HEK293 (cell line): ENCODE measurements at regions not wholly inside any gene's neighbourhood (a gene's known extent, or its start where the extent isn't known, plus 50 kb on each side); places are given as distances from the start of the nearest gene placed in this dataset.

Source experiments
- RBAK ChIP-seq: fragments of 450-650 bp; formaldehyde crosslinking; IDR thresholded peaks from 2 replicates; pipeline ENCODE4 v1.5.1; 2016; ENCODE audit warnings: missing biosample characterization, missing genetic modification characterization
- ZNF214 ChIP-seq: fragments of 450-650 bp; formaldehyde crosslinking; IDR thresholded peaks from 2 replicates; pipeline ENCODE4 v1.5.1; 2017; ENCODE audit warnings: missing biosample characterization, mild to moderate bottlenecking, missing genetic modification characterization, borderline replicate concordance
- ZNF423 ChIP-seq: fragments of 450-650 bp; formaldehyde crosslinking; IDR thresholded peaks from 2 replicates; pipeline ENCODE4 v1.5.1; 2016; ENCODE audit warnings: missing biosample characterization, missing genetic modification characterization
- ZNF501 ChIP-seq: fragments of 450-650 bp; formaldehyde crosslinking; IDR thresholded peaks from 2 replicates; pipeline ENCODE4 v1.5.1; 2016; ENCODE audit warnings: missing biosample characterization, missing genetic modification characterization
- ZNF521 ChIP-seq: fragments of 450-650 bp; formaldehyde crosslinking; IDR thresholded peaks from 2 replicates; pipeline ENCODE4 v1.5.1; 2017; ENCODE audit warnings: missing biosample characterization, mild to moderate bottlenecking, missing genetic modification characterization
- ZNF571 ChIP-seq: fragments of 450-650 bp; formaldehyde crosslinking; IDR thresholded peaks from 2 replicates; pipeline ENCODE4 v1.5.0; 2017; ENCODE audit warnings: missing biosample characterization, missing genetic modification characterization
- ZNF629 ChIP-seq: fragments of 450-650 bp; formaldehyde crosslinking; IDR thresholded peaks from 2 replicates; pipeline ENCODE4 v1.5.1; 2017; ENCODE audit warnings: missing biosample characterization, missing genetic modification characterization
- TF ChIP-seq, protein P1 (sequence below): fragments of 450-650 bp; formaldehyde crosslinking; IDR thresholded peaks from 2 replicates; pipeline ENCODE4 v1.5.1; 2016; ENCODE audit warnings: missing biosample characterization, missing genetic modification characterization
- TF ChIP-seq, protein P2 (sequence below): fragments of 450-650 bp; formaldehyde crosslinking; IDR thresholded peaks from 2 replicates; pipeline ENCODE4 v1.5.1; 2017; ENCODE audit warnings: missing biosample characterization, missing genetic modification characterization
- TF ChIP-seq, protein P3 (sequence below): fragments of 450-650 bp; formaldehyde crosslinking; IDR thresholded peaks from 2 replicates; pipeline ENCODE4 v1.5.1; 2016; ENCODE audit warnings: missing biosample characterization, missing genetic modification characterization

DNA sequence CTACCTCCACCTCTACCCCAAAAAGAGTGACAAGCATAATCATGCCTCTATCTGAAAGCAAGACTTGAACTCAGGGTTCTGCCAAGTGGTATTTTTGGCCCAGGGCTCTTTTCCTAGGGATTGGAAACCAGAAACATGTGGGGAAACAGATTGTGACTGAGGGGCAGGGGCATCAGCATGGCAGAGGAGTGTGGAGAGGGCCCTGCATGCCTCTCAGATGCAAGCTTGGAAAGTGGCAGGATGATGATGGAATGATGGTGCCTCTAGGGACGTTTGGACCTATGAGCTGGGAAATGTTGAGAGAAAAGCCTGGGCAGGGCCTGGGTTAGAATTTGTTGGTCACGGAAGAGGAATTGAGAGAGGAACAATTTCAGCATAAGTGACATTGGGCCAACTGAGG is 78.4 kb upstream of the LEP start:
- TF ChIP-seq, protein P1, sequence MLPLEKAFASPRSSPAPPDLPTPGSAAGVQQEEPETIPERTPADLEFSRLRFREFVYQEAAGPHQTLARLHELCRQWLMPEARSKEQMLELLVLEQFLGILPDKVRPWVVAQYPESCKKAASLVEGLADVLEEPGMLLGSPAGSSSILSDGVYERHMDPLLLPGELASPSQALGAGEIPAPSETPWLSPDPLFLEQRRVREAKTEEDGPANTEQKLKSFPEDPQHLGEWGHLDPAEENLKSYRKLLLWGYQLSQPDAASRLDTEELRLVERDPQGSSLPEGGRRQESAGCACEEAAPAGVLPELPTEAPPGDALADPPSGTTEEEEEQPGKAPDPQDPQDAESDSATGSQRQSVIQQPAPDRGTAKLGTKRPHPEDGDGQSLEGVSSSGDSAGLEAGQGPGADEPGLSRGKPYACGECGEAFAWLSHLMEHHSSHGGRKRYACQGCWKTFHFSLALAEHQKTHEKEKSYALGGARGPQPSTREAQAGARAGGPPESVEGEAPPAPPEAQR (tag by site-specific recombination), result no peak
- TF ChIP-seq ZNF501 (no peak), ZNF423 (no peak), ZNF571 (tag by site-specific recombination) (no peak), ZNF629 (tag by site-specific recombination) (no peak), ZNF214 (tag by site-specific recombination) (no peak), ZNF521 (tag by site-specific recombination) (no peak), RBAK (tag by site-specific recombination) (no peak)
- TF ChIP-seq, protein P2, sequence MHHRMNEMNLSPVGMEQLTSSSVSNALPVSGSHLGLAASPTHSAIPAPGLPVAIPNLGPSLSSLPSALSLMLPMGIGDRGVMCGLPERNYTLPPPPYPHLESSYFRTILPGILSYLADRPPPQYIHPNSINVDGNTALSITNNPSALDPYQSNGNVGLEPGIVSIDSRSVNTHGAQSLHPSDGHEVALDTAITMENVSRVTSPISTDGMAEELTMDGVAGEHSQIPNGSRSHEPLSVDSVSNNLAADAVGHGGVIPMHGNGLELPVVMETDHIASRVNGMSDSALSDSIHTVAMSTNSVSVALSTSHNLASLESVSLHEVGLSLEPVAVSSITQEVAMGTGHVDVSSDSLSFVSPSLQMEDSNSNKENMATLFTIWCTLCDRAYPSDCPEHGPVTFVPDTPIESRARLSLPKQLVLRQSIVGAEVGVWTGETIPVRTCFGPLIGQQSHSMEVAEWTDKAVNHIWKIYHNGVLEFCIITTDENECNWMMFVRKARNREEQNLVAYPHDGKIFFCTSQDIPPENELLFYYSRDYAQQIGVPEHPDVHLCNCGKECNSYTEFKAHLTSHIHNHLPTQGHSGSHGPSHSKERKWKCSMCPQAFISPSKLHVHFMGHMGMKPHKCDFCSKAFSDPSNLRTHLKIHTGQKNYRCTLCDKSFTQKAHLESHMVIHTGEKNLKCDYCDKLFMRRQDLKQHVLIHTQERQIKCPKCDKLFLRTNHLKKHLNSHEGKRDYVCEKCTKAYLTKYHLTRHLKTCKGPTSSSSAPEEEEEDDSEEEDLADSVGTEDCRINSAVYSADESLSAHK, result no peak
- TF ChIP-seq, protein P3, sequence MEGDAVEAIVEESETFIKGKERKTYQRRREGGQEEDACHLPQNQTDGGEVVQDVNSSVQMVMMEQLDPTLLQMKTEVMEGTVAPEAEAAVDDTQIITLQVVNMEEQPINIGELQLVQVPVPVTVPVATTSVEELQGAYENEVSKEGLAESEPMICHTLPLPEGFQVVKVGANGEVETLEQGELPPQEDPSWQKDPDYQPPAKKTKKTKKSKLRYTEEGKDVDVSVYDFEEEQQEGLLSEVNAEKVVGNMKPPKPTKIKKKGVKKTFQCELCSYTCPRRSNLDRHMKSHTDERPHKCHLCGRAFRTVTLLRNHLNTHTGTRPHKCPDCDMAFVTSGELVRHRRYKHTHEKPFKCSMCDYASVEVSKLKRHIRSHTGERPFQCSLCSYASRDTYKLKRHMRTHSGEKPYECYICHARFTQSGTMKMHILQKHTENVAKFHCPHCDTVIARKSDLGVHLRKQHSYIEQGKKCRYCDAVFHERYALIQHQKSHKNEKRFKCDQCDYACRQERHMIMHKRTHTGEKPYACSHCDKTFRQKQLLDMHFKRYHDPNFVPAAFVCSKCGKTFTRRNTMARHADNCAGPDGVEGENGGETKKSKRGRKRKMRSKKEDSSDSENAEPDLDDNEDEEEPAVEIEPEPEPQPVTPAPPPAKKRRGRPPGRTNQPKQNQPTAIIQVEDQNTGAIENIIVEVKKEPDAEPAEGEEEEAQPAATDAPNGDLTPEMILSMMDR (tag by site-specific recombination), result no peak
